ENCODE measurements at regions not wholly inside any gene's neighbourhood (a gene's known extent, or its start where the extent isn't known, plus 50 kb on each side); places are given as distances from the start of the nearest gene placed in this dataset.
A peak's percentile ranks its signal among the peaks of the same experiment; 100 is the strongest.

DNA sequence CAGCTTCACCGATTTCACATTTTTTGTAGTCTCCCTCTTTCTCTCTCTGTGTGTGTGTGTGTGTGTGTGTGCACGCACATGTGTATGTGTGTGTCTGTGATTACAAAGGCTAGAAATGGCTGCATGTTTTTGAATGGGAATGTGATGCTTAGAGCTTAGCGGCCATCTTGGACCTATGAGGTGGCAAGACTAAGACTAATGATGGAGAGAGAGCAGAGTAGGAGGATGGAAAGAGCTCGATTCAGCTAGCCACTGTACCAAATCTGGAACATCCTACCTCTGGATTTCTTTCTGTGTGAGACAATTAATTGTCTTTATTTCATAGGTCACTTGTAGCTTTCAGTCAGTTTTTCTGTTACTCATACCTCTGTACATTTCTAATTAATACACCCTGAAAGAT is 205.1 kb downstream of the PCSK1 start:
- ATAC-seq (ENCODE audit: low FRiP score) (no peak), DNase-seq (ENCODE audit: low spot score) (no peak)
- TF ChIP-seq, protein P1, sequence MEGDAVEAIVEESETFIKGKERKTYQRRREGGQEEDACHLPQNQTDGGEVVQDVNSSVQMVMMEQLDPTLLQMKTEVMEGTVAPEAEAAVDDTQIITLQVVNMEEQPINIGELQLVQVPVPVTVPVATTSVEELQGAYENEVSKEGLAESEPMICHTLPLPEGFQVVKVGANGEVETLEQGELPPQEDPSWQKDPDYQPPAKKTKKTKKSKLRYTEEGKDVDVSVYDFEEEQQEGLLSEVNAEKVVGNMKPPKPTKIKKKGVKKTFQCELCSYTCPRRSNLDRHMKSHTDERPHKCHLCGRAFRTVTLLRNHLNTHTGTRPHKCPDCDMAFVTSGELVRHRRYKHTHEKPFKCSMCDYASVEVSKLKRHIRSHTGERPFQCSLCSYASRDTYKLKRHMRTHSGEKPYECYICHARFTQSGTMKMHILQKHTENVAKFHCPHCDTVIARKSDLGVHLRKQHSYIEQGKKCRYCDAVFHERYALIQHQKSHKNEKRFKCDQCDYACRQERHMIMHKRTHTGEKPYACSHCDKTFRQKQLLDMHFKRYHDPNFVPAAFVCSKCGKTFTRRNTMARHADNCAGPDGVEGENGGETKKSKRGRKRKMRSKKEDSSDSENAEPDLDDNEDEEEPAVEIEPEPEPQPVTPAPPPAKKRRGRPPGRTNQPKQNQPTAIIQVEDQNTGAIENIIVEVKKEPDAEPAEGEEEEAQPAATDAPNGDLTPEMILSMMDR (IDR thresholded peaks at IDR 0.05): no peak

GRCh38 chr5:96226941-96227552 is 206.0 kb downstream of the PCSK1 start:
- ATAC-seq (ENCODE audit: low FRiP score) (peak; percentile 92), DNase-seq (ENCODE audit: low spot score) (no peak)
- TF ChIP-seq, protein P1 (IDR thresholded peaks at IDR 0.05): no peak

DNA sequence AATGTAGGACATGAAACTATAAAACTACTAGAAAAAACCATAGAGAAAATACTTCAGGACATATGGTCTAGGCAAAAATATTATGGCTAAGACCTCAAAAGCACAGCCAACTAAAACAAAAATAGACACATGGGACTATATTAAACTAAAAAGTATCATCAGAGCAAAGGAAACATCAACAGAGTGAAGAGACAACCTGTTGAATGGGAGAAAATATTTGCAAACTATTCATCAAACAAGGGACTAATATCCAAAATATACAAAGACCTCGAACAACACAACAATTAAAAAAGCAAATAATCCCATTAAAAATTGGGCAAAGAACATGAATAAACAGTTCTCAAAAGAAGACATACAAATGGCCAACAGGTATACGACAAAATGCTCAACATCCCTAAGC is 210.9 kb downstream of the PCSK1 start:
- DNase-seq (ENCODE audit: low spot score): no peak
- ATAC-seq (ENCODE audit: low FRiP score): no peak
- TF ChIP-seq, protein P1 (IDR thresholded peaks at IDR 0.05): no peak

- TF ChIP-seq, protein P1 (IDR thresholded peaks at IDR 0.05): no peak
- ATAC-seq (ENCODE audit: low FRiP score): no peak
- no peak for DNase-seq (ENCODE audit: low spot score)
These were observed 212.2 kb downstream of the PCSK1 start for GRCh38 chr5:96220610-96221390.

DNA sequence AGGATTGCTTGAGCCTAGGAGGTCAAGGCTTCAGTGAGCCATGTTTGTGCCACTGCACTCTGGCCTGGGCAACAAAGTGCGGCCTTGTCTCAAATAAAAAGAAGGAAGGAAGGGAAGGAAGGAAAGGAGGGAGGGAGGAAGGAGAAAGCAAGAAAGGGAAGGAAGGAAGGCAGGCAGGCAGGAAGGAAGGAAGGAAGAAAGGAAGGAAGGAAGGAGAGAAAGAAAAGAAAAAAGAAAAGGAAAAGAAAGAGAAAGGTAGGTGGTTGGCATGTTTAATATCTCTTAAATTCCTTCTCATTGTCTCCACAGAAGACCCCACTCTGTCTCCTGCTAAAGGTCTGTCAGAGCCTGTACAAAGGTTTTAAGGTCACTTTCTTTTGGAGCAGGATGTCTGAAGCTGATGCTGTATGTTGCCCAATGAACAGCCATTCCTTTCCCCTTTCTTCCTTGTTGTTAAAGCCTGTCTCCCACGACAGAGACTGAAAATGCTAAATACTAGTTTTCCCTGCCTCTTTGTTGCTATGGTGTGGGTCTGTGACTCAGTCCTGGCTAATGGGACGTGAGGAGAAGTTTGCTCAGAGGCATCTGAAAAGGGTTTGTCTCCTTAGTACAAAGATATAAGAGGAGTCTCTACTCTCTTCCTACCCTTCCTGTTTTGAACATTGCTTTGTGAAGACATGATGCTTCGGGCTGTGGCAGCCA is 213.3 kb downstream of the PCSK1 start:
- TF ChIP-seq, protein P1 (IDR thresholded peaks at IDR 0.05): no peak
- DNase-seq (ENCODE audit: low spot score) (no peak), ATAC-seq (ENCODE audit: low FRiP score) (no peak)

DNA sequence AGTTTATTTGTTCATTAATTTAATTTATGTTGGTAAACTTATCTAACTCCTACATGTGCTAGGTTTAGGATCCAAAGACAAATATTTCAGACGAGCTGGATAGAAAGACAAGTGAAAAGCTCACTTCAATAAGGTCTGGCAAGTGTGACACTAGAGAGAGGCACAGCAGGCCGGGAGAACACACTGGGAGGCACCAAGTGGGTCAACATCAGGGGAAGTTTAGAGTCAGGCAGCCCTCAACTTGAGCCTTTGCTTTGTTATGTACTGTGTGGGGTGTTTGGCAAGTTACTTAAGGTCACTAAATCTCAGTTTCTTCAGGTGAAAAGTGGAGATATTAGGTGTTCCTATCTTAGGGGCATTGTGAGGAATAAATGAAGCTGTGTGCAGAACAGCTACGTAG is 214.4 kb downstream of the PCSK1 start:
- no peak for ATAC-seq (ENCODE audit: low FRiP score)
- TF ChIP-seq, protein P1 (IDR thresholded peaks at IDR 0.05): no peak
- no peak for DNase-seq (ENCODE audit: low spot score)
